Endothelial cell of umbilical vein (primary cell): ENCODE measurements at regions not wholly inside any gene's neighbourhood (a gene's known extent, or its start where the extent isn't known, plus 50 kb on each side); places are given as distances from the start of the nearest gene placed in this dataset.

ENCODE experiments used
- BruUV-seq: library from RNA; stranded (reverse); fragments of 400-500 nt; replicated peaks from 2 replicates; lab custom pipeline; 2021; lab: Mats Ljungman, UMichigan
- CTCF ChIA-PET: fragments of 300-600, 350-600 bp; sonication (Branson Sonifier 250); formaldehyde crosslinking; loops from one replicate; lab custom pipeline; 2021; ENCODE audit warnings: antibody characterized with exemption, inconsistent platforms; lab: Charles Lee
- POLR2A ChIA-PET: fragments of 300-600, 350-600 bp; sonication (Branson Sonifier 250); formaldehyde crosslinking; loops from one replicate; lab custom pipeline; 2021; ENCODE audit warnings: antibody characterized with exemption, inconsistent platforms; lab: Charles Lee
- DNase-seq: peaks from one replicate; pipeline ENCODE4 v3.0.0-alpha.2; 2011; ENCODE audit warnings: low read depth, low spot score
- FAIRE-seq: peaks from 2 replicates; lab custom pipeline; 2011; peaks lifted over from hg19 to GRCh38; lab: Jason Lieb, UNC
- H2AFZ ChIP-seq: 2 replicates; pipeline ENCODE4 v1.6.0; 2012; ENCODE audit warnings: low read depth, low read length, control low read depth, inconsistent platforms
- H3K27ac ChIP-seq: 2 replicates; pipeline ENCODE4 v1.5.1; 2011; ENCODE audit warnings: low read depth, mild to moderate bottlenecking, control low read depth, low read length, moderate library complexity; ENCODE audit not compliant: insufficient read depth
- H3K27me3 ChIP-seq, 2 experiments: 2 replicates each; pipeline versions ENCODE4 v1.6.0 to v1.6.1; 2011; ENCODE audit warnings: low read length in 2 of 2, mixed read lengths in 1 of 2; ENCODE audit not compliant: control insufficient read depth in 2 of 2, insufficient read depth in 2 of 2
- H3K36me3 ChIP-seq, 2 experiments: 2 replicates in 1 of 2; 3 replicates in 1 of 2; pipeline ENCODE4 v1.5.1; 2011; ENCODE audit warnings: low read length in 2 of 2, mild to moderate bottlenecking in 1 of 2, moderate library complexity in 1 of 2; ENCODE audit not compliant: control insufficient read depth in 2 of 2, insufficient read depth in 2 of 2; ENCODE audit errors: extremely low read depth in 1 of 2
- H3K4me1 ChIP-seq: 3 replicates; pipeline ENCODE4 v1.5.1; 2011; ENCODE audit warnings: mild to moderate bottlenecking, low read length; ENCODE audit not compliant: control insufficient read depth, insufficient read depth; ENCODE audit errors: extremely low read depth
- H3K4me2 ChIP-seq: 2 replicates; pipeline ENCODE4 v1.6.1; 2011; ENCODE audit warnings: low read length, control low read depth, mixed read lengths; ENCODE audit not compliant: insufficient read depth
- H3K4me3 ChIP-seq, 3 experiments: fragments of 200-600 bp in 1 of 3; sonication (generic), shearing (Covaris generic) in 1 of 3; replicated peaks in 1 of 3; 2 replicates each; pipeline ENCODE4 v1.5.1; 2011 to 2016; ENCODE audit warnings: control low read depth in 3 of 3, low read length in 3 of 3, mild to moderate bottlenecking in 2 of 3, inconsistent platforms in 1 of 3, low read depth in 1 of 3, moderate library complexity in 1 of 3; ENCODE audit not compliant: insufficient read depth in 1 of 3
- H3K79me2 ChIP-seq: 2 replicates; pipeline ENCODE4 v1.6.0; 2012; ENCODE audit warnings: low read length, inconsistent platforms; ENCODE audit not compliant: control insufficient read depth, insufficient read depth
- H3K9ac ChIP-seq: replicated peaks from 2 replicates; pipeline ENCODE3; 2011; ENCODE audit warnings: low read length, control low read depth; ENCODE audit not compliant: insufficient read depth; ENCODE audit errors: extremely low read depth
- H3K9me1 ChIP-seq: replicated peaks from 3 replicates; pipeline ENCODE4 v1.6.0; 2011; ENCODE audit warnings: mild to moderate bottlenecking, low read length; ENCODE audit not compliant: control insufficient read depth, insufficient read depth; ENCODE audit errors: extremely low read depth
- H3K9me3 ChIP-seq: replicated peaks from 2 replicates; pipeline ENCODE4 v1.5.1; 2012; ENCODE audit warnings: low read length, inconsistent platforms; ENCODE audit not compliant: control insufficient read depth, insufficient read depth
- H4K20me1 ChIP-seq: replicated peaks from 2 replicates; pipeline ENCODE3; 2011; ENCODE audit warnings: mild to moderate bottlenecking, low read length; ENCODE audit not compliant: control insufficient read depth, insufficient read depth; ENCODE audit errors: extremely low read depth
- EZH2 ChIP-seq: IDR thresholded peaks from 2 replicates; pipeline ENCODE4 v1.6.1; 2012; ENCODE audit warnings: borderline replicate concordance, low read depth, mild to moderate bottlenecking, moderate library complexity, low read length, inconsistent platforms; ENCODE audit not compliant: severe bottlenecking
- GATA2 ChIP-seq: IDR thresholded peaks from 2 replicates; pipeline ENCODE4 v1.7.0; 2011; ENCODE audit warnings: low read depth, mild to moderate bottlenecking, moderate library complexity, mixed read lengths, low read length; ENCODE audit not compliant: insufficient read length, insufficient read depth
- JUN ChIP-seq: IDR thresholded peaks from 2 replicates; pipeline ENCODE4 v1.6.1; 2011; ENCODE audit warnings: borderline replicate concordance, low read depth; ENCODE audit not compliant: insufficient read length, insufficient read depth
- dilution Hi-C: fragments of 300-500 bp; cut with MboI; formaldehyde crosslinking; loops from one replicate; pipeline ENCODE4 v1.15.0; 2019; ENCODE audit warnings: low sequenced_read_pairs; ENCODE audit not compliant: extremely low pct_ligation_motif_present
- intact Hi-C: fragments of 100-400 bp; cut with micrococcal nuclease; formaldehyde crosslinking; loops from one replicate; pipeline ENCODE4 v1.10.0; 2022
- TF ChIP-seq, protein P1 (sequence below): IDR thresholded peaks from 2 replicates; pipeline ENCODE4 v1.6.1; 2011; ENCODE audit not compliant: insufficient read depth, insufficient read length
- TF ChIP-seq, protein P2 (sequence below), 2 donors: IDR thresholded peaks; 1 replicate in 1 of 2; 2 replicates in 1 of 2; pipeline ENCODE4 v1.5.1; 2011; ENCODE audit warnings: low read length in 2 of 2, mild to moderate bottlenecking in 2 of 2, moderate library complexity in 2 of 2, control low read depth in 1 of 2, inconsistent platforms in 1 of 2, low read depth in 1 of 2; ENCODE audit not compliant: insufficient read depth in 1 of 2; ENCODE audit errors: extremely low read depth in 1 of 2

DNA sequence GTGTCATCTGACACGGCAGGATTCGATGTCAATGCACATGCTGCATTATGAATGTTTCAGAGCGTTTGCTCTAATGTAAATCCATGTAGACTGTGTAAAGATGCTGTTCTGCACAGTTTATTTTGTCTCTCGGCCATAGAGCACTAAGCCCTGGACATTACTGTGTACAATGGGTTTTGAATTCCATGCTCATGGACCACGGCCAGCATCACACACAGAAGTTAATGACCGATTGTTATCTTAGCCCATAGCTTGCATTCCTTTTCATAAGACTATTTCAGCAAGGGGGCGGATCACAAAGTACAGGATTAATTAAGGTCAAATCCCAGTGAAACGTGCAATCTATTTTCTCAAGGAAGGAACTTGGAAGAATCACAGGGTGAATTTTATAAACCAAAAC is 286.1 kb upstream of the TENM3 start:
- H3K4me1 ChIP-seq = peaks cover 5% of the 10 kb centered on the region
- dilution Hi-C loops (no loop called here), intact Hi-C loops (no loop called here)
- no peaks in the 10 kb centered on the region for H3K9me3 ChIP-seq
- no peaks in the 10 kb centered on the region for H4K20me1 ChIP-seq
- H3K27me3 ChIP-seq = no peaks in the 10 kb centered on the region
- TF ChIP-seq, protein P1, sequence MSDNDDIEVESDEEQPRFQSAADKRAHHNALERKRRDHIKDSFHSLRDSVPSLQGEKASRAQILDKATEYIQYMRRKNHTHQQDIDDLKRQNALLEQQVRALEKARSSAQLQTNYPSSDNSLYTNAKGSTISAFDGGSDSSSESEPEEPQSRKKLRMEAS = no peak
- peak; percentile 89 for TF ChIP-seq GATA2
- H3K9me1 ChIP-seq = no peaks in the 10 kb centered on the region
- no peak overlapping the region for H3K27ac ChIP-seq
- H3K4me2 ChIP-seq = no peak overlapping the region
- BruUV-seq = no TSS peak
- DNase-seq (peak; percentile 52), FAIRE-seq (peak; percentile 73)
- no peak overlapping the region for H3K4me3 ChIP-seq
- no peaks in the 10 kb centered on the region for H3K36me3 ChIP-seq
- ChIA-PET POLR2A (no interaction called here), CTCF (no interaction called here)
- H3K9ac ChIP-seq = no peak overlapping the region
- no peak overlapping the region for H2AFZ ChIP-seq
- H3K79me2 ChIP-seq = no peaks in the 10 kb centered on the region

DNA sequence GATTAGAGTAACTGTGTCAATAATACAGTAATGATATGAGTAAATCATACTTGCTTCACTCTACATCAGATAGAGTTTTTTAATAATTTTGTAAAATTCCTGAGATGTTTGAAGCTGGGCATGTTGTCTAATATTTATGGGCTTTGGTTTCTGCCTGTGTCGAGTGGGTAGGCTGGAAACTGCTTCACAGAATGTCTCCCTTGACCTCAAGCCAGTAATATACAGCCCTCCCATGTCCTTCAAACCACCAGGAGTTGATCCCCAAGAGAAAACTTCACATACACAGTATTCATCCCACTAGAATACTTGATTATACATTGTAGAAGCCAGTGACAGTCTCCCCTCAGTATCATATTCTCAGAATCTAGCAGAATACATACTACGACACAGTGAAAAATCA is 284.8 kb upstream of the TENM3 start:
- no peaks in the 10 kb centered on the region for H3K27me3 ChIP-seq
- no peaks in the 10 kb centered on the region for H4K20me1 ChIP-seq
- ChIA-PET CTCF (no interaction called here), POLR2A (no interaction called here)
- BruUV-seq = no TSS peak
- DNase-seq (no peak), FAIRE-seq (no peak)
- H3K79me2 ChIP-seq = no peaks in the 10 kb centered on the region
- no peak overlapping the region for H3K27ac ChIP-seq
- no peak overlapping the region for H3K9ac ChIP-seq
- H3K9me3 ChIP-seq = no peaks in the 10 kb centered on the region
- no peaks in the 10 kb centered on the region for H3K36me3 ChIP-seq
- dilution Hi-C loops = no loop called here
- no peak overlapping the region for H3K4me3 ChIP-seq
- no peak overlapping the region for H2AFZ ChIP-seq
- no peaks in the 10 kb centered on the region for H3K4me1 ChIP-seq
- TF ChIP-seq, protein P2, sequence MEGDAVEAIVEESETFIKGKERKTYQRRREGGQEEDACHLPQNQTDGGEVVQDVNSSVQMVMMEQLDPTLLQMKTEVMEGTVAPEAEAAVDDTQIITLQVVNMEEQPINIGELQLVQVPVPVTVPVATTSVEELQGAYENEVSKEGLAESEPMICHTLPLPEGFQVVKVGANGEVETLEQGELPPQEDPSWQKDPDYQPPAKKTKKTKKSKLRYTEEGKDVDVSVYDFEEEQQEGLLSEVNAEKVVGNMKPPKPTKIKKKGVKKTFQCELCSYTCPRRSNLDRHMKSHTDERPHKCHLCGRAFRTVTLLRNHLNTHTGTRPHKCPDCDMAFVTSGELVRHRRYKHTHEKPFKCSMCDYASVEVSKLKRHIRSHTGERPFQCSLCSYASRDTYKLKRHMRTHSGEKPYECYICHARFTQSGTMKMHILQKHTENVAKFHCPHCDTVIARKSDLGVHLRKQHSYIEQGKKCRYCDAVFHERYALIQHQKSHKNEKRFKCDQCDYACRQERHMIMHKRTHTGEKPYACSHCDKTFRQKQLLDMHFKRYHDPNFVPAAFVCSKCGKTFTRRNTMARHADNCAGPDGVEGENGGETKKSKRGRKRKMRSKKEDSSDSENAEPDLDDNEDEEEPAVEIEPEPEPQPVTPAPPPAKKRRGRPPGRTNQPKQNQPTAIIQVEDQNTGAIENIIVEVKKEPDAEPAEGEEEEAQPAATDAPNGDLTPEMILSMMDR (IDR thresholded peaks at IDR 0.05; ENCODE audit: extremely low read depth in 1 of 2, insufficient read depth in 1 of 2, low read depth in 1 of 2, low read length in 2 of 2) = no peak
- TF ChIP-seq EZH2 (no peak), JUN (no peak), GATA2 (no peak)
- intact Hi-C loops = no loop called here
- no peaks in the 10 kb centered on the region for H3K9me1 ChIP-seq
- H3K4me2 ChIP-seq = no peak overlapping the region
